Loucy (cell line): ENCODE measurements at regions not wholly inside any gene's neighbourhood (a gene's known extent, or its start where the extent isn't known, plus 50 kb on each side); places are given as distances from the start of the nearest gene placed in this dataset.

Experiments used
- EZH2phosphoT487 ChIP-seq: fragments of 200-600 bp; IDR thresholded peaks from 2 replicates; pipeline ENCODE4 v1.6.1; 2018; ENCODE audit warnings: antibody characterized with exemption, mild to moderate bottlenecking, moderate library complexity, borderline replicate concordance
- TF ChIP-seq, protein P1 (sequence below): fragments of 200-600 bp; sonication (generic); conservative IDR thresholded peaks from 2 replicates; pipeline ENCODE4 v1.5.1; 2014; ENCODE audit warnings: mild to moderate bottlenecking, antibody characterized with exemption, low read length

DNA sequence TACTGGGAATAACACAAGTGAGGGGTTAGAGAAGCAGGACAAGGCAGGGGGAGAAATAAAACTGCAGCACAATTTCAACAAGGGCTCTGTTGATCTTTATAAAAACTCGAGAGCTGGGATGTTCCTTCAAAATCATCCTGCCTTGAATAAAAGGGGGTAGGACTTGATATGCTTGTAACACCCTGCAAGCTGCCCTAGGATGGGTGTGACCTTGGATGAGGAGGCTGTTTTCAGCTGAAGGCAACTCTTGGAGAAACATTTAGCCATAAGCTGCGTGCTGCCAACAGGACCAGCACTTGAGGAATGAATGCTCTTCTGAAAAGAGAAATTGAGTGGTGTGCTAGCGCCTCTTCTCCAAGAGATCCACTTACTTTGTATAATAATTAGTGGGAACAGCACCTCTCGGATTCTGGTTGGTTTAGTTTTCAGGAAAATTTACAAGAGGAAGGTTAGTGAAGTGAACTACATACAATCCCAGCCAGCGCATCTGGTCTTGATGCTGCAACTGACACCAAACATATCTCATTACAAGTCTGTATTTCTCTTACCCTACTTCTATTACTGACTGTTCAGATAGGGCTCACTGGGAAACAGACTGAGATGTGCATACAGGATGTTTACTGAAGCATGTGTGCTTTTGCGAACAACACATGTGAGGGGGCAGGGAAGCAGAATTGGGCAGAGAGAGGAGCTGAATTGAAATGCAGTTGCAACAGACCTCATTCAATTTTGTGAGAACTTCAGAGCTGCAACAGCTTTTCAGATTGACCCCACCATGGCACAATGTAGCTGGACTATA lies 643.0 kb upstream of the GOLIM4 start:
- TF ChIP-seq, protein P1, sequence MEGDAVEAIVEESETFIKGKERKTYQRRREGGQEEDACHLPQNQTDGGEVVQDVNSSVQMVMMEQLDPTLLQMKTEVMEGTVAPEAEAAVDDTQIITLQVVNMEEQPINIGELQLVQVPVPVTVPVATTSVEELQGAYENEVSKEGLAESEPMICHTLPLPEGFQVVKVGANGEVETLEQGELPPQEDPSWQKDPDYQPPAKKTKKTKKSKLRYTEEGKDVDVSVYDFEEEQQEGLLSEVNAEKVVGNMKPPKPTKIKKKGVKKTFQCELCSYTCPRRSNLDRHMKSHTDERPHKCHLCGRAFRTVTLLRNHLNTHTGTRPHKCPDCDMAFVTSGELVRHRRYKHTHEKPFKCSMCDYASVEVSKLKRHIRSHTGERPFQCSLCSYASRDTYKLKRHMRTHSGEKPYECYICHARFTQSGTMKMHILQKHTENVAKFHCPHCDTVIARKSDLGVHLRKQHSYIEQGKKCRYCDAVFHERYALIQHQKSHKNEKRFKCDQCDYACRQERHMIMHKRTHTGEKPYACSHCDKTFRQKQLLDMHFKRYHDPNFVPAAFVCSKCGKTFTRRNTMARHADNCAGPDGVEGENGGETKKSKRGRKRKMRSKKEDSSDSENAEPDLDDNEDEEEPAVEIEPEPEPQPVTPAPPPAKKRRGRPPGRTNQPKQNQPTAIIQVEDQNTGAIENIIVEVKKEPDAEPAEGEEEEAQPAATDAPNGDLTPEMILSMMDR: no peak
- TF ChIP-seq EZH2phosphoT487: no peak
